AG20443 (cell line): ENCODE measurements at regions not wholly inside any gene's neighbourhood (a gene's known extent, or its start where the extent isn't known, plus 50 kb on each side); places are given as distances from the start of the nearest gene placed in this dataset.

Experiments
- DNase-seq: peaks from one replicate; pipeline ENCODE4 v3.0.0; 2012; ENCODE audit warnings: low spot score, mixed read lengths

DNA sequence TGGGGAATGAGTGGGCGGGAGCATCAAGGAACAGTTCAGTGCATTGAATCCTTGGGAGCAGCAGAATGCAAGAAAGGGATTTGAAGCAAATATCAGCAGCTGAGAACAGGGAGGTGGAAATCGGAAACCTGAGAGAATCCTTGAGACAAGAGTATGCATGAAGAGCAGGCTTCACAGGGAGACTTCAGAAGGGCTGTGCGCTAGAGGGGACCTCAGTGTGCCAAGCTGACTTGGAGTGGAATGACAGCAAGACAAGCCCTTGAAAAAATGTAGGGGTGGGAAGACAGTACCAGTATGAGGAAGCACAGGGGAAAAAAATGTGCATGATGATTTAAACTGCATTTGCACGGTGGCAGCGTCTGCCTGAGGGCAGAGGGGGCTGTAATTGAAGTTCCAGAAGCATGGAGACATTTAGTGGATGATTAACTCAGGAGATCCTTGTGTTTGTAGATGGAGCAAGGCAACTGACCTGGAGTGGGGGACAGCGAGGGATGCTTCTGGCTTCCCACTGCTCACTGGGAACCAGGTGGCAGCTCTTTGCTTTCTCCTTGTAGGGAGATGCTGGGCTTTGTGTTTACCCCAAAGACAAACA, 204.9 kb upstream of the PLET1 start:
- no peak for DNase-seq

DNA sequence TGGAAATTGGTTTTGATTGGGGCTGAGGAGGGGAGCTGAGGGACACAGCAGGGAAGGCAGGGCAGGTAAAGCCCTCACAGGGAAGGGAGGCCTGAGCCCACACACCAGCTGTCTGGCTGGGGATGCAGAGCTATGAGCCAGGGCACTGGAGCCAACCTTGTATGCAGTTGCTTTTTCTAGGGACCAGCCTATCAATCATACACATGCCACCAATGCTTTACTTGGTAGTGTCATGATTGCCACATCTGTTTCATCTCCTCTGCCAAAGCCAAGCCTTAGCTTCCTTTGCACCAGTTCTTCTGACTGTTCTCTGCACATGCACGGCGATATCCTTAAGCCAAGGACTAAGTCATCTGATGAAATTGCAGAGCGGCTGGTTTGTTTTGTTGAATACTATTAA, 207.1 kb upstream of the PLET1 start:
- no peak for DNase-seq

DNA sequence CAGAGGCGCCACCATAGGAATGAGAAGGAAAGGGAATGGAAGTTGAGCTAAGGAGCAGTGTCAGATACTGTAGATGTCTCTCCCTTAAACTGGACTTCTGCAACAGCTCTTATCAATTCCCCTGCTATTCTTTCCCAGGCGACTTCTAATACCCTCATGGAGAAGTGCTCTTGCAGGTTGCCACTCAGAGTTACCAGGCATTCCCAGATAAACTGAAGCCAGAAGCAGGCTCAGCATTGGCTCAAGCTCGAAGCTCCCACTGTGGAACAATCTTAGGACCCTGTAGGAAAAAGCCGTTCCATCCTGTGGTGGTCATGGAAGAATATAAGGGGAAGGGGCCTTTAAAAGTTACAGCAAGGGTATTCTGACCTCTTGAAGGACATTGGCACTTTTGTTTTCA, 208.7 kb upstream of the PLET1 start:
- no peak for DNase-seq

DNA sequence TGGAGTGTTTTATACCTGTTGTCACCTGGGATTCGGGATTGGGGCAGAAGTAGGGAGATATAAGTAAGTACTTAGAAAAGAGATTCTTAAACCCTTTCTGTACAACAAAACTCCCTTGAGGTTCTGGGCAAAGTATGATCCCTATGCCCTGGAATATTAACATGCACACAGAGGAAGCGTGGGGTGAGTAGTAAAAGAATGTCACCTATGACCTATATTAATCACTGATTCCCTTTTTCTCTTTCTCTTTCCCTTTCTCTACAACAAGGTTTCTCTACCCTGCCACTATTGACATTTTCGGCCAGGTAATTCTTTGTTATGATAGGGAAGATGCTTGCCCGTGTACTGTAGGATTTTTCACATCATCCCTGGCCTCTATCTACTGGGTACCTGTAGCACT, 209.7 kb upstream of the PLET1 start:
- no peak for DNase-seq

DNA sequence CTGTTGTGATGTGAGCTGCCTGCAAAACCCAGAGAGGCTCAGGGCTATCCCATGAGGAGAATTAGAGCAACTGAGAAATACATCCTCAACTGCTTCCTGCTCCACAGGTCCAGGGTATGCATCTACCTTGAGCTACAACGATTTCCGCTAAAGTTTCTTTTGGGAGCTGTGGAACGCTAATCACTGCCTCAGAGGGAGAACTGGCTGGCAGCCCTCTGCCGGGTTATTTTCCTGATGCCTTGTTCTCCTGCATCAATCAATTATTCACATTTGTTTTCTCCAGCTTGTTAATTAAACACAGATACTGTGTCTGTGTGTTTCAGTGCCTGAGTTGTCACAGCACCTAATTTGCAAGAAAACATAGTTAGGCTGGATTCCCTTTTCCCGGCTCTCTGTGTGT, 211.1 kb upstream of the PLET1 start:
- DNase-seq = no peak

DNA sequence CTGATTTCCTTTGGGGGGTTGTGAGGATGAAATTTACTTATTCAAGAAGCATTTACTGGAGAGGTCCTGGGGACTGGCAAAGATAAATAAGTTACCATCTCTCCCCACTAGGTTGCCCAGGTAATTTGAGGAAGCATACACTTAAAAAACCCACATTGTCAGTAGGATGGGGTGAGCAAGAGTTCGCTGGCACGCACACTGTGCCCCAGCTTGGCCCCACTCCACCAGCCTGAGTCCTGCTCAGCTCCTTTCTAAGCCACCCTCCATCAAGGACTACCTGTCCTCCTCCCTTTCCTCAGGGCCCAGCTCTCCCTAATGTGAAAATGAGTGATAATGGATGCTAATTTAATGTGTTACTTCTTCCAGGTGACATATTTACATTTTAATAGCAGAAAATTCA, 216.5 kb upstream of the PLET1 start:
- DNase-seq = no peak

DNA sequence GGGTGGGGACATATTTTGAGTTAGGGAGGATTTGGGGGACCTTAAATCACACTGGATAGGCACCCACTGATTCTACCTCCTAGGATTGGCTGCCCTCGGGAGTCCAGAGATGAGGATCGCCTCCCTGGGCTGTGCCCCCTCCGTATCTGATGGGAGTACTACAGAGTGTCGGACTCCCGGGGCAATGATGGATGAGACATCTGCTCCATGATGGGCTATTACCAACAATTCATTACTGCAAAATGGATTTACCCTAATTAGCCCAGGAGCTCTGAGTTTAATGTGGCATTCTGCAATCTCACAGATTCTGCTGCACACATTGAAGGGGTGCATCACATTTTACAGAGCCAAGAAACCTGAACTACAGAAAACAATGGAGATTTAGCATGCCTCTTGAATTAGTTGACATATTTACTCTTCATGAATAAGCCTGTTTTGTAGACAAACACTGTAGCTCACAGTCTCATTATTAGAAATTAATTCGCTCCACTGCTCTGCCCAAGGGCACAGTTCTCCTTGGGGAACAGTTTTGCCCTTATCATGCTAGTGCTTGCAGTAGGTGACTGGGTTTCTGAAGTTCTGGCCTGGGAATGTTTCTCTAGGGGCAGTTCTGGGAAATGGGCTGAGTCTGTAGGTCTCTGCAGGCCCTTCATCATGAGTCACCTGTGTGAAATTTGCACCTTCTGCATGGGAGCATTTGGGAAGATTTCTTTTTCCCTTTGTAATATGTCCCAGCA, 217.1 kb upstream of the PLET1 start:
- DNase-seq = no peak

DNA sequence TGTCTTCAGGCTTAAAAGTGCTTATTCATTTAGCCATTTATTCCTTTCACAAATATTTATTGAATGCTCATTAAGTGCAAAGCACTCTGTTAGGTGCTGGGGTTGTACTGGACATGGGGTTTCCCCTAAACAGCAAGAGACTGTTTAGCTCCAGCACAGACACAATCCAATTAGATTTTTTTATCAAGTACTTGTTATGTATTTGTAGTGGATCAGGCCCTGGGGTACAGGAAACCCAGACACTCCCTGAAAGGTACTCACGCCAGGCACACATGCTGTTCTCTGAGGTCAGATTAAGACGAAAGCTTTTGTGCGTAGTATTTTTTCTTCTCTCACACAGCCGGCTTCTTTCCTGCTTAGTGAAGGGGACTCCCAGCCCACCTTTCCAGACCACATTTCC, 218.1 kb upstream of the PLET1 start:
- no peak for DNase-seq

DNA sequence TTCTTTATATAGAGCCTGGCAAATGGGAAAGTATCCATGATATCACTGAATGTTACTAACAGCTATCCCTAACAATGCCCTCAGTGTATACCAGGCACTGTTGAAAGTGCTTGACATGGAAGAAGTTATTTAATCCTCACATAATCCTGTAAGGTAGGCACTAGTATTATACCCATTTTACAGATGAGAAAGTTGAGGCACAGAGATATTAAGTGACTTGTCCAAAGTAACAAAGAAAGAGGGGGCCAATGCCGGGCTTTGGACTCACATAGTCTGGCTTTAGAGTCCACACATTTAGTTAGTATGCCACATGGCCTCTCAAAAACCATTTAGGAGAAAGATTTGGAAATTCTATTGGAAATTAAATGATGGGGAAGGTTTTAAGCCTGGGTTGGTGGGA, 220.8 kb upstream of the PLET1 start:
- no peak for DNase-seq

DNA sequence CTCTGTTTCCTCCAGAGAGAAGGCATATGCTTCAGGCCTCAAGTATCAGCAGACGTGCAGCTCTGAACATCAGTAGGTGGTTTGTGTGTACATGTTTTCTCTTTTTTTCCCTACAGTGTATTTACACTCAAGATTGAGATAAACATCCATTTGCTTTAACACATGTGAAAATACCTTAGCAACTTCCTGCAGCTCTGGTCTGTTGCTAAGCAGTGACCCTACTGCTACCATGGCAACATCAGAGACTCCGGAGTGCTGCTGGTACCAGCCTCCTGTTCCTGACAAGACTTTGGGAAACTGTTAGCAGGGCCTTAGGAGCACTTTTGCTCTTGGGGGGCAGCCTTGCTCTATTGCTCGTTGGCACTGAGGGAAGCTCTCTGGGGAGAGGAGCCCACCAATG, 221.2 kb upstream of the PLET1 start:
- no peak for DNase-seq

DNA sequence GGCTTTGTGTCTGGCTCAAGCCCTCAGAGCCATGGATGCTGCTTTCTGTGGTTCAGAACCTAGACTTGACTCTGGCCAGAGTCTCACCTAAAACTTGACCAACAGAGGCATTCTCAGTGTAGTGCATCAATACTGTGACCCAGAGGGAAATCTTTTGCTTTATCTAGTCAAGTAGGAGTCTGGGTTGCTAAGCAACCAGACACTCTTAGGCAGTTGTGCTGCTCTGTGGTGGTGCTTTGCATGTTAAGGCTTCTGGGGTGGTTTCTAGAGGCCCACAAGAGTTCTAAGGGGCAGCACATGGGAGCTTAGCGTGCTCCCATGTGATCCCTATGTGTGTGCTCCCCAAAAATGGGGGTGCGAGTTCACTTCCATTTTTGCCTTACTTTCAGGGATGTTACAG, 224.6 kb upstream of the PLET1 start:
- DNase-seq = no peak

DNA sequence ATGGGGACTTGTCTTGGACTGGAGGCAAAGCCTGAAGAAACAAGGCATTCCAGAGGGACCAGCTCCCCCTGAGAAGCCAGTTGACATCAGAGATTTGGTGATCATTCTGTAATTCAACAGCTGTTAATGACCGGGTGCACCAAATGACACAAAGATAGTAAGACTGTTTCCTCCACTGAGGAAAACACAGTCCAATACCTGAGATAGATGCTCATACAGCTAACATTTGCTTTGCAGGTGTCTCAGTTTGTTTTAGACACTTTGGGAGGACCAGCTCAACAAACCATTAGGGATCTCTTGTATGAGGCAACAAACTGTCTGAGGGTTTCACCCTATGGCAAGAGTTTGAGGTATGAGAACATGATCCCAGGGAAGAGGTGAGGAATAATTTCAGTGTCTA, 237.2 kb upstream of the PLET1 start:
- DNase-seq = no peak

DNA sequence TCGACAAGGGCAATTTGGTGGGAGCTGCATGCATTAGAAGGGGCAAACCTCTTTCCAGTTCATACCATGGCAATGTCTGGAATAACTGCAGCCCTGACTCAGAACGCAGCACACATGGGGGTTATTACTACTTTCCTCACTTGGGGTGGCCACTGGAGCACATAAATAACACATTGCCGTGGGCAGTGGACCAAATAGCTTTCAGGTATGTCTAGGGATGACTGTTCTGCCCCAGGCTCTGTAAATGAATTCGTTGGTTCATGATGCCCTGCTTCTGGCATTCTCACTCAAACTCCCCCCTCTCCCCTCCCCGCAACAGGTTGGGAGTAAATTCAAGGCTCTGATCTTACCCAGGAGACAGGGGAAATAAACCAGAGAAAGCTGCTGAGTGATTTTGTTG, 238.0 kb upstream of the PLET1 start:
- DNase-seq = no peak

DNA sequence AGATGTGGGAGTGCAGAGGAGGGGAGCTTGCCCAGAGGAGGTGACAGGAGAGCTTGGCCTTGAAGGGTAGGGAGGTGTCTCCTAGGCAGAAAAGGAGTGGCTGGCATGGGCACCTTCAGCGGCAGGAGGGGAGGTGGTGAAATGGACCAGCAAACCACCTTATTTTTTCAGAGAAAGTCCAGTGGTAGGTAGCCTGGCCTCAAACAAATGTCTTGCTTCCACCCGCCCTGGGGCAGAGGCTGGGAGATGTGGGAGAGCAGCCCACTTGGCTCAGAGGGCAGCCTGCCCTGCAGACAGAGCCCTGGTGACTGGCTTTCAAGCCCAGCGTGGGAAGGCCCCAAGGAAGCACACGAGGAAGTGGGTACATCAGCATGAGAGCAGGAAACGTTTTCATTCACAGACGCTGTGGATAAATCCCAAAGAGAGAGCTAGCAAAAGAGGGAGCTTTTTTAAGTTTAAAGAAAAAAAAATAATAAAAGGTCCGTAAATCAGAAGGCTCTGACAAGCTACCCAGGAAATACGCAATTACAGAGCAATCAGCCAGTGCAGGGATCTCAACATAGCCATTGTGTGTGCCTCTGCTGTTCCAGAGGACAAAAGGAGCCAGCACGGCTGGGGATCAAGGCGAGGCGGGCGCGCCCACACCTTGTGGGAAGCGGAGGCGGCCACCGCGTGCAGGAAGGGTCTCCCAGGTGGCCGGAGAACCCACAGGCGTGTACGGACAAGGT, 238.7 kb upstream of the PLET1 start:
- no peak for DNase-seq

DNA sequence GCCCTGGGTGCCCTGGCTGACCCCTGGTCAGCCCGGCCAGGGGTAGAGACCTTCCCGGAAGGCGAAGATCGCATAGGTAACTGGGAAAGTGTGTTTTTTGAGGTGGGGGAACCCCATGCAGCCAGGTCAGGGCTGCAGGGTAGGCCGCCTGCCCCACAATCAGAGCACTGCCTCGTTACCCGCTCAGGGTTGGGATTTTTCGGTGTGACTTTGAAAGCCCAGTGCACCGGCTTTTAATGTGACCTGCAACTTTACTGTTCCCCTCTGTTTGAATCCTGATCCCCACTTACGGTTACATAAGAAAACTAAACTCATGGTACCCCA, 239.2 kb upstream of the PLET1 start:
- no peak for DNase-seq

DNA sequence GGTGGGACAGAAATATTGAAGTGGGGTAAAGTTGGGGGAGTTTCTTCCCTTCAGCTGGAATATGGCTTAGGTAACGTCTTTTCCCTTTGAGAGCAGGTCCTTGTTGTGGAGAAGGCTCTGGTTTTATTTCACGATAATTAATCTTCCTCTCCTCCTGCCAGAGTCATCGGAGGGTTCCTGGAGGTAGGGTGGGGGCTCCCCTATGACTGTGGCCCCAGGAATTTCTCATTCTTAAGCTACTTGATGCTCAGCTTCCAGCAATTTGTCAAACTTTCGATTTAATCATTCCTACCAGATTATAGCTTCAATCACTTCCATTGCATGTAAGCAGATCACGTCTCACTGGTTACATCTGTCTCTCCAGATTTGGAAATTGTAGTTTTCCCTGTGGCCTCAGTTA, 242.8 kb upstream of the PLET1 start:
- DNase-seq = no peak

DNA sequence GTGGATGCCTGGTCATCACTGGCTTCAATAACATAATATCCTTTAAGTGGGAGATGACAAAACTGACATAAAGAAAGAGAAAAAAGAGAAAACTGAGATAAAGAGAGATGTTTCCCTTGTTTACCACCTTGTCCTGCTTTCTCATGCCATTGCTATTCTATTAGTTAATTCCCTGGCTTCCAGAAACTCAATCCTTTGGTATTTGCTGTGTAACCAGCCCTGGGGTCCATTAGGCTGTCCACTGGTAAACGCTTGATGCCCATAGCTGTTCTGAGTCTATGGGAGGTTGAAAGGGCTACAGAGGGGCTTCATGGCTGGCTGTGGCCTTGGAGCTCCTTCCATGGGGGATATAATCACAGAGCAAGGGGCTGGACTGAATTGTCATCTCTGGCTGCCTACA, 243.4 kb upstream of the PLET1 start:
- peak; percentile 36 for DNase-seq

DNA sequence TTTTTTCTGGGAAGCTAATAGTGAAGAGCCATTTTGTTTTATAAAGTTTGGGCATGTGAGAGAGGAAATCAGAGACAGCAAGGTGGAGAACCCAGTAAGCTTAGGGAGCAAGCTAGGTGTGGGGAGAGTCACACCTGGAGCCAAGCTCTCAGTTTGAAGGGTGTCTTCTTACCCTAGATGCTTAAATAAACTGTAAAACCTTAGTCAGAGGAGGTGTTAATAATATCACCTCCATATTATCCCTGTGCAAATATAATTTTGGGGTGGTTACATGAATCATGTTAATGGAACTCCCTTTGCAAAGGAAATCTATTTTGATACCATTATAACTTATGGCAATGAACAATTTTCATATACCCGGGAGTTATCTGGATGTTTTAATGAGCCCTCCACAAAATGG, 246.2 kb upstream of the PLET1 start:
- DNase-seq = no peak

DNA sequence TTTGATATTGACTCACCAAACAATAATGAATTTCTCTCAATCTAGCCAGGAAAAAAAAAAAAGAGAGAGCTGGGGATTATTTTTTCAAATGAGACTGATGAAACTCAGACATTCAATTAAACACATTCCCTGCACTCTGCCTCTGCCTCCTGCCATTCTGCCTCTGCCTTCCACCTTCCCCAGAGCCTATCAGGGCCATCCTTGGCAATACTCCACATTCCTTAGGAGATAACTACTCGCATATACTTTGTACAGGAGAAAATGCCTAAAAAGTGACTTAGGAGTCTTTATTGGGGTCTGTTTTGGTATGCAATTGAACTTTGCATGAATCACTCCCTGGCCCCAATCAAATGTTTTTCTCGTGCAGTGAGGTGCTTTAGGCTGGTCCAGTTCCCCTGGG, 246.6 kb upstream of the PLET1 start:
- no peak for DNase-seq

DNA sequence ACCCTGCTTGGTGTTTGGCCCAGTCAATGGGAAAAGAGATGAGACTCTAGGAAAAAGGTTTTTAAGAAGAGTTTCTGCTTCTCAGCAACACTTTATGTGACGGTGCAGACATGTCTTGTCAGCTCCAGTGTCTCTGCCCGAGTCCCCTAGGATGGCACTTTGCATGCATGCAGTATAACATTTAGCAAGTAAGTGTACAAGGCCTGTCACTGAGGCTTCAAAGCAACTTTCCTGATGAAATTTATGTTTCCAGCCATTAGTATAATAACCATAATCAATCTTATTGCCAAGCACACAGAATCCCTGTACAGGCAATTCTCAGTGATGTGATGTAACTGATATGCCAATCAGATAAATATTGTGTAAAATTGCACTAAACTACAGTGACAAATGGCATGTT, 248.1 kb upstream of the PLET1 start:
- no peak for DNase-seq

DNA sequence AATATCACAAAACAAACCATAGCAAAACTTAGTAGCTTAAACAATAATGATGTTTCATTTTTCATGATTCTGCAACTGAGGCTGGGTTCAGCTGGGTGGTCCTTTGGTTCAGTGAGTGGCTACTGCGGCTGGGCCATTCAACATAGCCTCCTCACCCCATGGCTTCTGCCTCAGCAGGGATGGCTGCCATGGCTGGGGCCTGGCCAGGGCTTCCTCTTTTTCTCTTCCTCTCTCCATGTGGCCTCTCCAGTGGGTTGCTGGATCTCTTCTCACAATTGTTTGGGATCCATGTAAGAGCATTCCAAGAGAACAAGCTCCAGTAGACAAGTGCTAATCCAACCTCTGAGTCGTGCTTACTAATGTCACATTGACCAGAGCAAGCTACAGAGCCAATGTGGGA, 248.6 kb upstream of the PLET1 start:
- no peak for DNase-seq

DNA sequence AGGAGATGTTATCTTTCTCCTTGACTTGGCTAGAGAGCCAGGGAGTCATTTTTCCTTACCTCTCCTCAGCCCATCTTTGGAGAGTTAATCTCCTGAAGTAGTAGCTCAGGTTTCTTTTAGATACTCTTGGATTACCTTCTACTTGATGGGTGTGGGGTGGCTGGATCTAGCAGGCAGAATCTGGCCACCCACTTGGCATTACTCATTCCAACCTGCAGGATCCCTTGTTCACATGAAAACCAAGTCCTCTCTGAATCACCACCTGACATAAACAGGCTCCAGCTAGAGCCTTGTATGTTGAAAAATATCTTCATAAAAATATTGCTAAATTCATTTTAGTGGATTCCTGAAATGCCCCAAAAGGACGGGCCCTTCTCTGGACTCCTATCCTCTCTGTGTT, 250.6 kb upstream of the PLET1 start:
- DNase-seq = no peak

DNA sequence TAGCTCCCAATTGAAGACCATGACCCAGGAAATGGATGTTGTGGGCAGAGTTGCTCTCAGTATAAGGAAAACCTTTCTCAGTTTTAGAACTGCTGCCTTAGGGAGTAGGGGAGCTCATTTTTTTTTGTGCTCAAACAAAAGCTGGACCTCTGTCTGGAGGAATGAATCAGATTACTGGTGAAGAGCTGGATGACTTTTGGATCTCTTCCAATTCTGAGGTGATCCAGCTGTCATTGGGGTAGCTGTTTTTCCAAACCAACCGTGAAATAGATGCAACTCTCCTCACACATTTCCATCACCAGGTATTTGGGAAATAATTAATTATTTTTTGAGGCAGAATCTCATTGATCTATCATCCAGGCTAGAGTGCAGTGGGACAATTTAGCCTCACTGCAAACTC, 251.3 kb upstream of the PLET1 start:
- DNase-seq = no peak

DNA sequence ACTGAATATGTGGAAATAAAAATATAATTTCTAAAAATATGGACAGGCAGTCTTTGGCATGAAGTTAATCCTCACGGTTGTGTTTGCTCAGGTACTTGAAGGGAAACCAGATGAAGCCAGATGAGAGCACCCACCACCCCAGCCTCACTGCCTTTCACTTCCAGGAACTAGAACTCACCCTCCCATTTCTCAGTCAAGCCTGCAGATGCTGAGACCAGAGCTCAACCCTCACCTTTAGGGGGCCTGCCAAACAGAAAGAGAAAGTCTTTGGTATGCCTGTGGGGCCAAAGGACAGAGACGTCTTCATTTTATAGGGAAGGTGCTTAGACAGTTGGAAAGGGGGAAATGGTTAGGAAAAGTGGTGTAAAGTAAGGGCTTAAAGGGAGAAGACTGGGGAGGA, 252.8 kb upstream of the PLET1 start:
- DNase-seq = no peak
